ENCODE measurements at regions not wholly inside any gene's neighbourhood (a gene's known extent, or its start where the extent isn't known, plus 50 kb on each side); places are given as distances from the start of the nearest gene placed in this dataset.

DNA sequence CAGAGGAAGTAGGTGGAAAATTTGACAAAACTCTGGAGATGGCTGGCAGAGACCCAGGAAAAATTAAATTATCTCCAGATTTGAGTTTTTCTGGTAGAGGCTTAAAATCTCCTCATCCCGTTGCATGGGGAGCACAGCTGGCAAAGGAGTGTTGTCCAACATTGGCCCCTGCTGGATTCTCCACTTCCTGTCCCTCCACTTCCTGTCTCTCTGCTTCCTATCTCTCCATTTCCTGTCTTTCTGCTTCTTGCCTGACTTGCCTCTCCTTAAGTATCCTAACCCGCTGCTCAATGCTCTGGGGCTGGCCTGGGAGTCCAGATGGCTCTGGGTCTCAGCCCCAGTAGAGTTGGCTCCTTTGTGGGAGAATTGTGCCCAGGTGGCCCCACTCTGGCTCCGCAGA lies 65.8 kb upstream of the EMX2 start (continued):
- TF ChIP-seq HINFP (tag; conservative IDR thresholded peaks at IDR 0.05; ENCODE audit: low read depth) (no peak), RFX5 (IDR thresholded peaks at IDR 0.05; ENCODE audit: low read depth, low read length) (no peak), FIP1L1 (IDR thresholded peaks at IDR 0.05; ENCODE audit: low read depth, low read length, poor library complexity, severe bottlenecking) (no peak), SMAD4 (CRISPR knock-in tag; conservative IDR thresholded peaks at IDR 0.05) (0 out of 2 replicates have a peak, but pooled peaks have one; percentile 23), ZNF239 (CRISPR knock-in tag; IDR thresholded peaks at IDR 0.05) (no peak), E4F1 (CRISPR knock-in tag; IDR thresholded peaks at IDR 0.05; ENCODE audit: borderline replicate concordance) (no peak)
- TF ChIP-seq, protein P1, sequence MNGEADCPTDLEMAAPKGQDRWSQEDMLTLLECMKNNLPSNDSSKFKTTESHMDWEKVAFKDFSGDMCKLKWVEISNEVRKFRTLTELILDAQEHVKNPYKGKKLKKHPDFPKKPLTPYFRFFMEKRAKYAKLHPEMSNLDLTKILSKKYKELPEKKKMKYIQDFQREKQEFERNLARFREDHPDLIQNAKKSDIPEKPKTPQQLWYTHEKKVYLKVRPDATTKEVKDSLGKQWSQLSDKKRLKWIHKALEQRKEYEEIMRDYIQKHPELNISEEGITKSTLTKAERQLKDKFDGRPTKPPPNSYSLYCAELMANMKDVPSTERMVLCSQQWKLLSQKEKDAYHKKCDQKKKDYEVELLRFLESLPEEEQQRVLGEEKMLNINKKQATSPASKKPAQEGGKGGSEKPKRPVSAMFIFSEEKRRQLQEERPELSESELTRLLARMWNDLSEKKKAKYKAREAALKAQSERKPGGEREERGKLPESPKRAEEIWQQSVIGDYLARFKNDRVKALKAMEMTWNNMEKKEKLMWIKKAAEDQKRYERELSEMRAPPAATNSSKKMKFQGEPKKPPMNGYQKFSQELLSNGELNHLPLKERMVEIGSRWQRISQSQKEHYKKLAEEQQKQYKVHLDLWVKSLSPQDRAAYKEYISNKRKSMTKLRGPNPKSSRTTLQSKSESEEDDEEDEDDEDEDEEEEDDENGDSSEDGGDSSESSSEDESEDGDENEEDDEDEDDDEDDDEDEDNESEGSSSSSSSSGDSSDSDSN (IDR thresholded peaks at IDR 0.05; ENCODE audit: borderline replicate concordance in 1 of 2, low read depth in 2 of 2, low read length in 2 of 2), result no peak
- TF ChIP-seq, protein P2, sequence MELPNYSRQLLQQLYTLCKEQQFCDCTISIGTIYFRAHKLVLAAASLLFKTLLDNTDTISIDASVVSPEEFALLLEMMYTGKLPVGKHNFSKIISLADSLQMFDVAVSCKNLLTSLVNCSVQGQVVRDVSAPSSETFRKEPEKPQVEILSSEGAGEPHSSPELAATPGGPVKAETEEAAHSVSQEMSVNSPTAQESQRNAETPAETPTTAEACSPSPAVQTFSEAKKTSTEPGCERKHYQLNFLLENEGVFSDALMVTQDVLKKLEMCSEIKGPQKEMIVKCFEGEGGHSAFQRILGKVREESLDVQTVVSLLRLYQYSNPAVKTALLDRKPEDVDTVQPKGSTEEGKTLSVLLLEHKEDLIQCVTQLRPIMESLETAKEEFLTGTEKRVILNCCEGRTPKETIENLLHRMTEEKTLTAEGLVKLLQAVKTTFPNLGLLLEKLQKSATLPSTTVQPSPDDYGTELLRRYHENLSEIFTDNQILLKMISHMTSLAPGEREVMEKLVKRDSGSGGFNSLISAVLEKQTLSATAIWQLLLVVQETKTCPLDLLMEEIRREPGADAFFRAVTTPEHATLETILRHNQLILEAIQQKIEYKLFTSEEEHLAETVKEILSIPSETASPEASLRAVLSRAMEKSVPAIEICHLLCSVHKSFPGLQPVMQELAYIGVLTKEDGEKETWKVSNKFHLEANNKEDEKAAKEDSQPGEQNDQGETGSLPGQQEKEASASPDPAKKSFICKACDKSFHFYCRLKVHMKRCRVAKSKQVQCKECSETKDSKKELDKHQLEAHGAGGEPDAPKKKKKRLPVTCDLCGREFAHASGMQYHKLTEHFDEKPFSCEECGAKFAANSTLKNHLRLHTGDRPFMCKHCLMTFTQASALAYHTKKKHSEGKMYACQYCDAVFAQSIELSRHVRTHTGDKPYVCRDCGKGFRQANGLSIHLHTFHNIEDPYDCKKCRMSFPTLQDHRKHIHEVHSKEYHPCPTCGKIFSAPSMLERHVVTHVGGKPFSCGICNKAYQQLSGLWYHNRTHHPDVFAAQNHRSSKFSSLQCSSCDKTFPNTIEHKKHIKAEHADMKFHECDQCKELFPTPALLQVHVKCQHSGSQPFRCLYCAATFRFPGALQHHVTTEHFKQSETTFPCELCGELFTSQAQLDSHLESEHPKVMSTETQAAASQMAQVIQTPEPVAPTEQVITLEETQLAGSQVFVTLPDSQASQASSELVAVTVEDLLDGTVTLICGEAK (IDR thresholded peaks at IDR 0.05), result peak; percentile 64; the same call in 1 of the 2 replicates
- TF ChIP-seq, protein P2 (CRISPR knock-in tag; IDR thresholded peaks at IDR 0.05), result no peak
- TF ChIP-seq, protein P3, sequence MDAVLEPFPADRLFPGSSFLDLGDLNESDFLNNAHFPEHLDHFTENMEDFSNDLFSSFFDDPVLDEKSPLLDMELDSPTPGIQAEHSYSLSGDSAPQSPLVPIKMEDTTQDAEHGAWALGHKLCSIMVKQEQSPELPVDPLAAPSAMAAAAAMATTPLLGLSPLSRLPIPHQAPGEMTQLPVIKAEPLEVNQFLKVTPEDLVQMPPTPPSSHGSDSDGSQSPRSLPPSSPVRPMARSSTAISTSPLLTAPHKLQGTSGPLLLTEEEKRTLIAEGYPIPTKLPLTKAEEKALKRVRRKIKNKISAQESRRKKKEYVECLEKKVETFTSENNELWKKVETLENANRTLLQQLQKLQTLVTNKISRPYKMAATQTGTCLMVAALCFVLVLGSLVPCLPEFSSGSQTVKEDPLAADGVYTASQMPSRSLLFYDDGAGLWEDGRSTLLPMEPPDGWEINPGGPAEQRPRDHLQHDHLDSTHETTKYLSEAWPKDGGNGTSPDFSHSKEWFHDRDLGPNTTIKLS (IDR thresholded peaks at IDR 0.05; ENCODE audit: borderline replicate concordance, low read depth), result no peak

All from K562 (cell line).